Esophagus squamous epithelium (tissue), 4 donors: ENCODE measurements at regions not wholly inside any gene's neighbourhood (a gene's known extent, or its start where the extent isn't known, plus 50 kb on each side); places are given as distances from the start of the nearest gene placed in this dataset.

Experiments
- CTCF ChIP-seq, 6 experiments: fragments of 450-650 bp in 4 of 6; fragments of 200-600 bp in 2 of 6; sonication (generic) in 2 of 6; IDR thresholded peaks; one replicate each; pipeline ENCODE4 v1.5.1; 2016 to 2019; ENCODE audit warnings: antibody characterized with exemption in 6 of 6, mild to moderate bottlenecking in 4 of 6, moderate library complexity in 4 of 6
- POLR2A ChIP-seq, 4 donors: fragments of 450-650 bp; IDR thresholded peaks; one replicate each; pipeline ENCODE4 v1.6.1; 2017; ENCODE audit warnings: antibody characterized with exemption in 4 of 4, mild to moderate bottlenecking in 4 of 4, moderate library complexity in 3 of 4

- TF ChIP-seq CTCF (IDR thresholded peaks at IDR 0.05) (no peak), POLR2A (IDR thresholded peaks at IDR 0.05) (no peak)
Measured at GRCh38 chr2:51778806-51779205, 746.9 kb upstream of the NRXN1 start.
